K562 (cell line): ENCODE measurements at regions not wholly inside any gene's neighbourhood (a gene's known extent, or its start where the extent isn't known, plus 50 kb on each side); places are given as distances from the start of the nearest gene placed in this dataset.

Source experiments
- ATAC-seq: fragments of 200-7000 bp; cut with Tn5 transposase; 3 replicates; pipeline ENCODE4 v1.9.1; 2020; ENCODE audit warnings: moderate library complexity
- BruUV-seq: library from RNA; stranded (reverse); fragments of 400-500 nt; replicated peaks from 2 replicates; lab custom pipeline; 2021; lab: Mats Ljungman, UMichigan
- CTCF ChIA-PET: fragments of 300-600 bp; formaldehyde crosslinking; extraction: SDS; loops from one replicate; lab custom pipeline; 2021; ENCODE audit warnings: low intra/inter-chr PET ratio; lab: Yijun Ruan, JAX
- POLR2A ChIA-PET: fragments of 300-600, 350-650 bp; sonication (Branson Sonifier 250); formaldehyde crosslinking; extraction: SDS; loops from one replicate; lab custom pipeline; 2021; ENCODE audit warnings: antibody characterized with exemption, inconsistent platforms; lab: Yijun Ruan, JAX
- DNase-seq, 4 experiments: peaks; one replicate each; pipeline versions ENCODE4 v3.0.0 to v3.0.0-alpha.2; 2011 to 2018; ENCODE audit warnings: low spot score in 3 of 4, mixed read lengths in 3 of 4; ENCODE audit errors: extremely low read depth in 1 of 4
- FAIRE-seq: peaks from 2 replicates; lab custom pipeline; 2011; peaks lifted over from hg19 to GRCh38; lab: Jason Lieb, UNC
- H2AFZ ChIP-seq: 2 replicates; pipeline ENCODE4 v1.6.0; 2011; ENCODE audit warnings: low read depth, low read length, control low read depth, inconsistent platforms
- H3K27ac ChIP-seq: fragments of 200-600 bp; 3 replicates; pipeline ENCODE4 v1.8.0; 2011; ENCODE audit warnings: low read depth, mild to moderate bottlenecking, control low read depth, inconsistent platforms, low read length, moderate library complexity, mixed read lengths; ENCODE audit errors: extremely low read depth
- H3K27me3 ChIP-seq, 2 experiments: fragments of 300-600 bp in 1 of 2; 2 replicates in 1 of 2; 3 replicates in 1 of 2; pipeline versions ENCODE4 v1.6.0 to v1.8.0; 2011; ENCODE audit warnings: inconsistent platforms in 2 of 2, low read length in 2 of 2, mild to moderate bottlenecking in 1 of 2, mixed read lengths in 1 of 2, moderate library complexity in 1 of 2; ENCODE audit not compliant: control insufficient read depth in 2 of 2, insufficient read depth in 2 of 2
- H3K36me3 ChIP-seq: fragments of 300-600 bp; 3 replicates; pipeline ENCODE4 v1.8.0; 2011; ENCODE audit warnings: mild to moderate bottlenecking, low read length, inconsistent platforms; ENCODE audit not compliant: control insufficient read depth, insufficient read depth
- H3K4me1 ChIP-seq, 2 experiments: fragments of 200-600 bp in 1 of 2; replicated peaks in 1 of 2; 2 replicates in 1 of 2; 3 replicates in 1 of 2; pipeline versions ENCODE4 v1.5.1 to v1.8.0; 2011; ENCODE audit warnings: inconsistent platforms in 2 of 2, low read length in 2 of 2, mild to moderate bottlenecking in 1 of 2, mixed read lengths in 1 of 2, moderate library complexity in 1 of 2; ENCODE audit not compliant: control insufficient read depth in 2 of 2, insufficient read depth in 2 of 2
- H3K4me2 ChIP-seq: 2 replicates; pipeline ENCODE4 v1.6.1; 2011; ENCODE audit warnings: low read length, control low read depth, inconsistent platforms, mixed read lengths; ENCODE audit not compliant: insufficient read depth
- H3K4me3 ChIP-seq: fragments of 200-600 bp; sonication (generic), shearing (Covaris generic); 2 replicates; pipeline ENCODE4 v1.5.1; 2016; ENCODE audit warnings: control low read depth, inconsistent platforms
- H3K79me2 ChIP-seq: fragments of 200-600 bp; 3 replicates; pipeline ENCODE4 v1.8.0; 2011; ENCODE audit warnings: low read length, inconsistent platforms; ENCODE audit not compliant: control insufficient read depth, insufficient read depth
- H3K9ac ChIP-seq, 2 experiments: 2 replicates each; pipeline versions ENCODE4 v1.6.0 to v1.6.1; 2011; ENCODE audit warnings: low read depth in 2 of 2, low read length in 2 of 2, control low read depth in 1 of 2, inconsistent platforms in 1 of 2, mild to moderate bottlenecking in 1 of 2, mixed read lengths in 1 of 2; ENCODE audit not compliant: insufficient read depth in 1 of 2
- H3K9me1 ChIP-seq: one replicate; pipeline ENCODE4 v1.6.0; 2011; ENCODE audit warnings: inconsistent platforms, mild to moderate bottlenecking, low read length, moderate library complexity; ENCODE audit not compliant: control insufficient read depth, insufficient read depth
- H3K9me3 ChIP-seq: replicated peaks from 2 replicates; pipeline ENCODE4 v1.5.1; 2011; ENCODE audit warnings: low read depth, low read length, inconsistent platforms; ENCODE audit not compliant: control insufficient read depth, insufficient read depth
- H4K20me1 ChIP-seq: replicated peaks from 2 replicates; pipeline ENCODE4 v1.6.1; 2011; ENCODE audit warnings: low read length, inconsistent platforms, mixed read lengths; ENCODE audit not compliant: control insufficient read depth, insufficient read depth
- ARID4B ChIP-seq: sonication (generic); formaldehyde crosslinking; IDR thresholded peaks from 2 replicates; pipeline ENCODE4 v1.8.0; 2022; ENCODE audit warnings: mild to moderate bottlenecking, missing genetic modification reagents
- ETS2 ChIP-seq: IDR thresholded peaks from 2 replicates; pipeline ENCODE4 v1.6.1; 2016; ENCODE audit warnings: borderline replicate concordance, missing genetic modification characterization, mild to moderate bottlenecking, moderate library complexity, missing compliant biosample characterization; ENCODE audit not compliant: poor library complexity, severe bottlenecking
- JUN ChIP-seq, 2 experiments: sonication (generic) in 1 of 2; formaldehyde crosslinking in 1 of 2; IDR thresholded peaks; 2 replicates each; pipeline versions ENCODE4 v1.6.1 to v1.8.0; 2012 to 2022; ENCODE audit warnings: borderline replicate concordance in 2 of 2, mild to moderate bottlenecking in 2 of 2, improper control_type of control experiment in 1 of 2, low read depth in 1 of 2, low read length in 1 of 2, missing genetic modification reagents in 1 of 2
- KAT2B ChIP-seq: IDR thresholded peaks from one replicate; pipeline ENCODE4 v1.6.1; 2012; ENCODE audit warnings: low read depth, mild to moderate bottlenecking, control low read depth, inconsistent platforms, low read length, moderate library complexity
- RBM14 ChIP-seq: fragments of 200-400 bp; formaldehyde crosslinking; IDR thresholded peaks from 2 replicates; pipeline ENCODE4 v1.6.1; 2018; ENCODE audit warnings: low read depth, mild to moderate bottlenecking, low read length, moderate library complexity, borderline replicate concordance; ENCODE audit not compliant: insufficient read depth
- SREBF2 ChIP-seq: sonication (generic); formaldehyde crosslinking; IDR thresholded peaks from 2 replicates; pipeline ENCODE4 v1.4.0; 2020; ENCODE audit warnings: mild to moderate bottlenecking, missing genetic modification reagents
- ZBTB1 ChIP-seq: sonication (generic); formaldehyde crosslinking; IDR thresholded peaks from 2 replicates; pipeline ENCODE4 v1.8.1; 2023; ENCODE audit warnings: missing genetic modification reagents, low read depth, mild to moderate bottlenecking, borderline replicate concordance
- ZNF263 ChIP-seq: sonication (generic); formaldehyde crosslinking; IDR thresholded peaks from 2 replicates; pipeline ENCODE4 v1.8.0; 2022; ENCODE audit warnings: mild to moderate bottlenecking, missing genetic modification reagents, borderline replicate concordance
- ZNF445 ChIP-seq: fragments of 250-450 bp; sonication (Bioruptor Pico); IDR thresholded peaks from 2 replicates; pipeline ENCODE4 v1.4.0; 2020; ENCODE audit warnings: low read depth, mild to moderate bottlenecking, moderate library complexity
- in situ Hi-C: fragments of 300-500 bp; cut with MboI; formaldehyde crosslinking; loops from 4 replicates; pipeline ENCODE4 v1.15.0; 2018; ENCODE audit warnings: inconsistent platforms, mixed read lengths
- intact Hi-C: fragments of 100-400 bp; cut with micrococcal nuclease; formaldehyde crosslinking; loops from 2 replicates; pipeline ENCODE4 v1.14.2; 2022

DNA sequence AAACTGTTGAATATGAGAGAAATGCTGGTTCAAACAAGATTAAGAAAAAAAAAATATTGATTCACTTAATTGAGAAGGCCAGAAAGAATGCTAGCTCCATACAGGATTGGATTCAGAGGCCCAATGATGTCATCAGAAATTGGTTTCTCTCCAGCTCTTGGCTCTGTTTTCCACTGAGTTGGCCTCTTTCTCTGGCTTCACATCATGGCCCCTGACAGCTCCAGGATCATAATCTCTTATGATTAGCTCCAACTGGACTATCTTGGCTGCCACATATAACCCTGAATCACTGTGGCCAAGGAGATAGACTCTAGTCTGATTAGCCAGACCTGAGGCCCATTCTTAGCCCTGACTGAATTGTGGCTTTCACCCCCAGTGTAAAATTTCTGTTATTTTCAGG, 244.7 kb upstream of the GRAMD2B start:
- CTCF ChIA-PET: no interaction called here
- H3K4me3 ChIP-seq: no peak overlapping the region
- H3K36me3 ChIP-seq: no peaks in the 10 kb centered on the region
- H3K27me3 ChIP-seq: no peaks in the 10 kb centered on the region
- H3K4me1 ChIP-seq: no peaks in the 10 kb centered on the region
- in situ Hi-C loops (no loop called here), intact Hi-C loops (no loop called here)
- no peak overlapping the region for H2AFZ ChIP-seq
- no TSS peak for BruUV-seq
- no peaks in the 10 kb centered on the region for H4K20me1 ChIP-seq
- DNase-seq (no peak), FAIRE-seq (no peak), ATAC-seq (no peak)
- H3K79me2 ChIP-seq: no peaks in the 10 kb centered on the region
- no peaks in the 10 kb centered on the region for H3K9me1 ChIP-seq
- H3K9ac ChIP-seq: no peak overlapping the region
- TF ChIP-seq ZBTB1 (CRISPR knock-in tag) (no peak), ARID4B (CRISPR knock-in tag) (no peak), ZNF263 (CRISPR knock-in tag) (no peak), SREBF2 (CRISPR knock-in tag) (no peak), ETS2 (no peak), ZNF445 (CRISPR knock-in tag) (no peak), RBM14 (no peak), JUN (IDR thresholded peaks at IDR 0.05; ENCODE audit: borderline replicate concordance, low read depth, low read length) (no peak), JUN (CRISPR knock-in tag; IDR thresholded peaks at IDR 0.05; ENCODE audit: borderline replicate concordance) (no peak), KAT2B (no peak)
- H3K4me2 ChIP-seq: no peak overlapping the region
- no peak overlapping the region for H3K27ac ChIP-seq
- POLR2A ChIA-PET: interaction anchor here (0.7 kb wide), 1 partner anchor 103 kb away, joined by 3 read pairs; no protein-coding TSS in a partner anchor
- H3K9me3 ChIP-seq: no peaks in the 10 kb centered on the region
